ENCODE measurements at regions not wholly inside any gene's neighbourhood (a gene's known extent, or its start where the extent isn't known, plus 50 kb on each side); places are given as distances from the start of the nearest gene placed in this dataset.

DNA sequence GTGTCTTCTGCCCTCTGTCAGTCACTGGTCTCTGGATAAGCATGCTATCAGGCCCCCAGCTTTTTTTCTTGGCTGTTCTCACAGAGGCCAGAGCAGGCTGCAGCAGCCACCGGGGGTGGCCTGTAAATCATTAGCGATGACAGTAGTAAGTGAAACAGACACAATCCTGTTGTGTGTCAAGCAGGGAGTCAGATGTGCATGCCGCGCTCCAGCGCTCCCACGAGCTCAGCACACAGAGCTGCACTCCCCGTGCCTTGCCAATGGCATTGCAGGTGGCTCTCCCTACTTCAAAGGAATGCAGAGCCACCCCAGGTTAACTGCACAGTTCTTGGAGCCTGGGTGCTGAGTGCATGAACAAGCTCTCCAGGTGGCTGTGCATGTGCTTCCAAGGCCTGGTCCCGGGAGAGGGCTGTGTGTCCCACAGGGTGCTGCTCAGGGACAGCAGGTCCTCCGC is 226.1 kb downstream of the GLRX3 start (continued):
- no peak for TF ChIP-seq NANOG (IDR thresholded peaks at IDR 0.05; ENCODE audit: borderline replicate concordance)

- no peaks in the 10 kb centered on the region for H3K4me1 ChIP-seq (ENCODE audit: insufficient read depth)
- H3K36me3 ChIP-seq (ENCODE audit: insufficient read depth): no peaks in the 10 kb centered on the region
- no peak overlapping the region for H2AFZ ChIP-seq
- H3K9me3 Mint-ChIP-seq: peaks cover 98% of the 10 kb centered on the region
- no peaks in the 10 kb centered on the region for H3F3A ChIP-seq (replicated peaks; ENCODE audit: low read depth)
- ATAC-seq (no peak), DNase-seq (ENCODE audit: low spot score) (no peak)
- H3K4me3 Mint-ChIP-seq: no peak overlapping the region
- H3K4me1 Mint-ChIP-seq: no peaks in the 10 kb centered on the region
- H3K4me3 ChIP-seq: no peak overlapping the region
- peaks cover 49% of the 10 kb centered on the region for H3K36me3 Mint-ChIP-seq (ENCODE audit: low read depth)
- H3K4me2 ChIP-seq: no peak overlapping the region
- no peak overlapping the region for H3K27ac ChIP-seq (ENCODE audit: low read depth)
- H3K27ac Mint-ChIP-seq: no peak overlapping the region
- H3K79me2 ChIP-seq (replicated peaks; ENCODE audit: insufficient read depth): no peaks in the 10 kb centered on the region
- H3K27me3 Mint-ChIP-seq (ENCODE audit: insufficient read depth, low read depth, poor library complexity): peaks cover 8% of the 10 kb centered on the region
- H3K27me3 ChIP-seq (ENCODE audit: insufficient read depth): no peaks in the 10 kb centered on the region
- TF ChIP-seq, protein P1, sequence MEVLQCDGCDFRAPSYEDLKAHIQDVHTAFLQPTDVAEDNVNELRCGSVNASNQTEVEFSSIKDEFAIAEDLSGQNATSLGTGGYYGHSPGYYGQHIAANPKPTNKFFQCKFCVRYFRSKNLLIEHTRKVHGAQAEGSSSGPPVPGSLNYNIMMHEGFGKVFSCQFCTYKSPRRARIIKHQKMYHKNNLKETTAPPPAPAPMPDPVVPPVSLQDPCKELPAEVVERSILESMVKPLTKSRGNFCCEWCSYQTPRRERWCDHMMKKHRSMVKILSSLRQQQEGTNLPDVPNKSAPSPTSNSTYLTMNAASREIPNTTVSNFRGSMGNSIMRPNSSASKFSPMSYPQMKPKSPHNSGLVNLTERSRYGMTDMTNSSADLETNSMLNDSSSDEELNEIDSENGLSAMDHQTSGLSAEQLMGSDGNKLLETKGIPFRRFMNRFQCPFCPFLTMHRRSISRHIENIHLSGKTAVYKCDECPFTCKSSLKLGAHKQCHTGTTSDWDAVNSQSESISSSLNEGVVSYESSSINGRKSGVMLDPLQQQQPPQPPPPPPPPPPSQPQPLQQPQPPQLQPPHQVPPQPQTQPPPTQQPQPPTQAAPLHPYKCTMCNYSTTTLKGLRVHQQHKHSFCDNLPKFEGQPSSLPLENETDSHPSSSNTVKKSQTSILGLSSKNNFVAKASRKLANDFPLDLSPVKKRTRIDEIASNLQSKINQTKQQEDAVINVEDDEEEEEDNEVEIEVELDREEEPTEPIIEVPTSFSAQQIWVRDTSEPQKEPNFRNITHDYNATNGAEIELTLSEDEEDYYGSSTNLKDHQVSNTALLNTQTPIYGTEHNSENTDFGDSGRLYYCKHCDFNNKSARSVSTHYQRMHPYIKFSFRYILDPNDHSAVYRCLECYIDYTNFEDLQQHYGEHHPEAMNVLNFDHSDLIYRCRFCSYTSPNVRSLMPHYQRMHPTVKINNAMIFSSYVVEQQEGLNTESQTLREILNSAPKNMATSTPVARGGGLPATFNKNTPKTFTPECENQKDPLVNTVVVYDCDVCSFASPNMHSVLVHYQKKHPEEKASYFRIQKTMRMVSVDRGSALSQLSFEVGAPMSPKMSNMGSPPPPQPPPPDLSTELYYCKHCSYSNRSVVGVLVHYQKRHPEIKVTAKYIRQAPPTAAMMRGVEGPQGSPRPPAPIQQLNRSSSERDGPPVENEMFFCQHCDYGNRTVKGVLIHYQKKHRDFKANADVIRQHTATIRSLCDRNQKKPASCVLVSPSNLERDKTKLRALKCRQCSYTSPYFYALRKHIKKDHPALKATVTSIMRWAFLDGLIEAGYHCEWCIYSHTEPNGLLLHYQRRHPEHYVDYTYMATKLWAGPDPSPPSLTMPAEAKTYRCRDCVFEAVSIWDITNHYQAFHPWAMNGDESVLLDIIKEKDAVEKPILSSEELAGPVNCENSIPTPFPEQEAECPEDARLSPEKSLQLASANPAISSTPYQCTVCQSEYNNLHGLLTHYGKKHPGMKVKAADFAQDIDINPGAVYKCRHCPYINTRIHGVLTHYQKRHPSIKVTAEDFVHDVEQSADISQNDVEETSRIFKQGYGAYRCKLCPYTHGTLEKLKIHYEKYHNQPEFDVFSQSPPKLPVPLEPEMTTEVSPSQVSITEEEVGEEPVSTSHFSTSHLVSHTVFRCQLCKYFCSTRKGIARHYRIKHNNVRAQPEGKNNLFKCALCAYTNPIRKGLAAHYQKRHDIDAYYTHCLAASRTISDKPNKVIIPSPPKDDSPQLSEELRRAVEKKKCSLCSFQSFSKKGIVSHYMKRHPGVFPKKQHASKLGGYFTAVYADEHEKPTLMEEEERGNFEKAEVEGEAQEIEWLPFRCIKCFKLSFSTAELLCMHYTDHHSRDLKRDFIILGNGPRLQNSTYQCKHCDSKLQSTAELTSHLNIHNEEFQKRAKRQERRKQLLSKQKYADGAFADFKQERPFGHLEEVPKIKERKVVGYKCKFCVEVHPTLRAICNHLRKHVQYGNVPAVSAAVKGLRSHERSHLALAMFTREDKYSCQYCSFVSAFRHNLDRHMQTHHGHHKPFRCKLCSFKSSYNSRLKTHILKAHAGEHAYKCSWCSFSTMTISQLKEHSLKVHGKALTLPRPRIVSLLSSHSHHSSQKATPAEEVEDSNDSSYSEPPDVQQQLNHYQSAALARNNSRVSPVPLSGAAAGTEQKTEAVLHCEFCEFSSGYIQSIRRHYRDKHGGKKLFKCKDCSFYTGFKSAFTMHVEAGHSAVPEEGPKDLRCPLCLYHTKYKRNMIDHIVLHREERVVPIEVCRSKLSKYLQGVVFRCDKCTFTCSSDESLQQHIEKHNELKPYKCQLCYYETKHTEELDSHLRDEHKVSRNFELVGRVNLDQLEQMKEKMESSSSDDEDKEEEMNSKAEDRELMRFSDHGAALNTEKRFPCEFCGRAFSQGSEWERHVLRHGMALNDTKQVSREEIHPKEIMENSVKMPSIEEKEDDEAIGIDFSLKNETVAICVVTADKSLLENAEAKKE (CRISPR knock-in tag; IDR thresholded peaks at IDR 0.05): no peak
- TF ChIP-seq STAT1 (IDR thresholded peaks at IDR 0.05; ENCODE audit: unreplicated experiment) (no peak), ZNF114 (CRISPR knock-in tag; IDR thresholded peaks at IDR 0.05) (no peak), ZNF331 (CRISPR knock-in tag; IDR thresholded peaks at IDR 0.05; ENCODE audit: low read depth) (no peak), POLR2AphosphoS5 (IDR thresholded peaks at IDR 0.05; ENCODE audit: low read depth) (no peak), EZH2phosphoT487 (IDR thresholded peaks at IDR 0.05; ENCODE audit: unreplicated experiment) (no peak), EZH2 (IDR thresholded peaks at IDR 0.05; ENCODE audit: low read depth, unreplicated experiment) (no peak), NANOG (IDR thresholded peaks at IDR 0.05; ENCODE audit: borderline replicate concordance) (no peak), CREB1 (CRISPR knock-in tag; IDR thresholded peaks at IDR 0.05; ENCODE audit: low read depth) (no peak), CTCF (conservative IDR thresholded peaks at IDR 0.05; ENCODE audit: low read depth in 2 of 2) (no peak), JUNB (IDR thresholded peaks at IDR 0.05; ENCODE audit: unreplicated experiment) (no peak)
- TF ChIP-seq, protein P2, sequence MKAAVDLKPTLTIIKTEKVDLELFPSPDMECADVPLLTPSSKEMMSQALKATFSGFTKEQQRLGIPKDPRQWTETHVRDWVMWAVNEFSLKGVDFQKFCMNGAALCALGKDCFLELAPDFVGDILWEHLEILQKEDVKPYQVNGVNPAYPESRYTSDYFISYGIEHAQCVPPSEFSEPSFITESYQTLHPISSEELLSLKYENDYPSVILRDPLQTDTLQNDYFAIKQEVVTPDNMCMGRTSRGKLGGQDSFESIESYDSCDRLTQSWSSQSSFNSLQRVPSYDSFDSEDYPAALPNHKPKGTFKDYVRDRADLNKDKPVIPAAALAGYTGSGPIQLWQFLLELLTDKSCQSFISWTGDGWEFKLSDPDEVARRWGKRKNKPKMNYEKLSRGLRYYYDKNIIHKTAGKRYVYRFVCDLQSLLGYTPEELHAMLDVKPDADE (IDR thresholded peaks at IDR 0.05): no peak
- TF ChIP-seq, protein P3, sequence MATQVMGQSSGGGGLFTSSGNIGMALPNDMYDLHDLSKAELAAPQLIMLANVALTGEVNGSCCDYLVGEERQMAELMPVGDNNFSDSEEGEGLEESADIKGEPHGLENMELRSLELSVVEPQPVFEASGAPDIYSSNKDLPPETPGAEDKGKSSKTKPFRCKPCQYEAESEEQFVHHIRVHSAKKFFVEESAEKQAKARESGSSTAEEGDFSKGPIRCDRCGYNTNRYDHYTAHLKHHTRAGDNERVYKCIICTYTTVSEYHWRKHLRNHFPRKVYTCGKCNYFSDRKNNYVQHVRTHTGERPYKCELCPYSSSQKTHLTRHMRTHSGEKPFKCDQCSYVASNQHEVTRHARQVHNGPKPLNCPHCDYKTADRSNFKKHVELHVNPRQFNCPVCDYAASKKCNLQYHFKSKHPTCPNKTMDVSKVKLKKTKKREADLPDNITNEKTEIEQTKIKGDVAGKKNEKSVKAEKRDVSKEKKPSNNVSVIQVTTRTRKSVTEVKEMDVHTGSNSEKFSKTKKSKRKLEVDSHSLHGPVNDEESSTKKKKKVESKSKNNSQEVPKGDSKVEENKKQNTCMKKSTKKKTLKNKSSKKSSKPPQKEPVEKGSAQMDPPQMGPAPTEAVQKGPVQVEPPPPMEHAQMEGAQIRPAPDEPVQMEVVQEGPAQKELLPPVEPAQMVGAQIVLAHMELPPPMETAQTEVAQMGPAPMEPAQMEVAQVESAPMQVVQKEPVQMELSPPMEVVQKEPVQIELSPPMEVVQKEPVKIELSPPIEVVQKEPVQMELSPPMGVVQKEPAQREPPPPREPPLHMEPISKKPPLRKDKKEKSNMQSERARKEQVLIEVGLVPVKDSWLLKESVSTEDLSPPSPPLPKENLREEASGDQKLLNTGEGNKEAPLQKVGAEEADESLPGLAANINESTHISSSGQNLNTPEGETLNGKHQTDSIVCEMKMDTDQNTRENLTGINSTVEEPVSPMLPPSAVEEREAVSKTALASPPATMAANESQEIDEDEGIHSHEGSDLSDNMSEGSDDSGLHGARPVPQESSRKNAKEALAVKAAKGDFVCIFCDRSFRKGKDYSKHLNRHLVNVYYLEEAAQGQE (IDR thresholded peaks at IDR 0.05; ENCODE audit: unreplicated experiment): no peak
- H4K20me1 ChIP-seq (replicated peaks; ENCODE audit: insufficient read depth): no peaks in the 10 kb centered on the region
- no peaks in the 10 kb centered on the region for H3K9me2 ChIP-seq (ENCODE audit: insufficient read depth)
Observed at GRCh38 chr10:130363051-130363450, 226.9 kb downstream of the GLRX3 start.

Measured in GM23338 (cell line).